ENCODE measurements at regions not wholly inside any gene's neighbourhood (a gene's known extent, or its start where the extent isn't known, plus 50 kb on each side); places are given as distances from the start of the nearest gene placed in this dataset.

DNA sequence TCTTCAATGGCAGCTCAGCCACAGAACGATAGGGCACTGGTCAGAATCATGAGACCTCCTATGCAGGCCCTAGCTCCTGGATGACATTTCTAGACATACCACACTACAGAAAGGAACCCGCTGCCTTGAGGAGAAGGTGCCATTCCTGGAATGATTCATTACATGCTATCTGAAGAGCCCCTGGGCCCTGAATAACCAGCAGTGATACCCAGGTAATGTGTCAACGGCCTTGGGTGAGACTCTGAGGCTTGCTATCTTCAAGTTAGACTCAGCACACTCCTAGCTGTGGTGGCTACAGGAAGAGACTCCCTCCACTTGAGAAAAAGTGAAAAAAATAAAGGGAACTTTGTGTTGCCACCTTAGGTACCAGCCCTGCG, 161.2 kb upstream of the GRIA4 start:
- Histone ChIP-seq H3K4me2 (ENCODE audit: low read length) (no peak overlapping the region), H3K4me3 (ENCODE audit: insufficient read depth, low read depth, low read length) (no peak overlapping the region), H3K27ac (ENCODE audit: low read depth, low read length) (no peak overlapping the region), H3K27me3 (ENCODE audit: insufficient read depth, low read length) (no peaks in the 10 kb centered on the region), H3K36me3 (ENCODE audit: insufficient read depth, low read length) (no peaks in the 10 kb centered on the region), H4K20me1 (ENCODE audit: insufficient read depth, low read length) (no peaks in the 10 kb centered on the region), H3K9ac (ENCODE audit: low read length) (no peak overlapping the region), H3K4me1 (ENCODE audit: insufficient read depth, low read length) (no peaks in the 10 kb centered on the region), H2AFZ (ENCODE audit: low read depth, low read length) (no peak overlapping the region), H3K9me3 (ENCODE audit: insufficient read depth, low read depth, low read length) (peaks cover 6% of the 10 kb centered on the region), H3K79me2 (ENCODE audit: insufficient read depth, low read length) (no peaks in the 10 kb centered on the region)
- no peak overlapping the region for H3K4me3 Mint-ChIP-seq (ENCODE audit: unreplicated experiment)
- no peak for FAIRE-seq
- no peaks in the 10 kb centered on the region for H3K27me3 Mint-ChIP-seq (ENCODE audit: low read depth, unreplicated experiment)
- DNase-seq (ENCODE audit: low read depth), result no peak
- peaks cover 3% of the 10 kb centered on the region for H3K9me3 Mint-ChIP-seq (ENCODE audit: unreplicated experiment)
- H3K4me1 Mint-ChIP-seq (ENCODE audit: low read depth, unreplicated experiment), result no peaks in the 10 kb centered on the region
- no peak overlapping the region for H3K27ac Mint-ChIP-seq (ENCODE audit: unreplicated experiment)
- H3K36me3 Mint-ChIP-seq (ENCODE audit: low read depth, unreplicated experiment), result no peaks in the 10 kb centered on the region
- no peak for TF ChIP-seq EZH2 (IDR thresholded peaks at IDR 0.05; ENCODE audit: insufficient read depth, low read length)
- no peak for TF ChIP-seq CTCF (IDR thresholded peaks at IDR 0.05; ENCODE audit: insufficient read depth, low read depth, low read length)

GRCh38 chr11:105447936-105448702, 161.8 kb upstream of the GRIA4 start:
- H3K9me3 Mint-ChIP-seq (ENCODE audit: unreplicated experiment), result peaks cover 5% of the 10 kb centered on the region
- Histone ChIP-seq H2AFZ (ENCODE audit: low read depth, low read length) (no peak overlapping the region), H3K27ac (ENCODE audit: low read depth, low read length) (no peak overlapping the region), H3K9me3 (ENCODE audit: insufficient read depth, low read depth, low read length) (peaks cover 8% of the 10 kb centered on the region), H3K79me2 (ENCODE audit: insufficient read depth, low read length) (no peaks in the 10 kb centered on the region), H3K9ac (ENCODE audit: low read length) (no peak overlapping the region), H3K4me3 (ENCODE audit: insufficient read depth, low read depth, low read length) (no peak overlapping the region), H4K20me1 (ENCODE audit: insufficient read depth, low read length) (no peaks in the 10 kb centered on the region), H3K4me1 (ENCODE audit: insufficient read depth, low read length) (no peaks in the 10 kb centered on the region), H3K36me3 (ENCODE audit: insufficient read depth, low read length) (no peaks in the 10 kb centered on the region), H3K4me2 (ENCODE audit: low read length) (no peak overlapping the region), H3K27me3 (ENCODE audit: insufficient read depth, low read length) (no peaks in the 10 kb centered on the region)
- no peaks in the 10 kb centered on the region for H3K36me3 Mint-ChIP-seq (ENCODE audit: low read depth, unreplicated experiment)
- H3K27ac Mint-ChIP-seq (ENCODE audit: unreplicated experiment), result no peak overlapping the region
- TF ChIP-seq CTCF (IDR thresholded peaks at IDR 0.05; ENCODE audit: insufficient read depth, low read depth, low read length), result no peak
- H3K4me1 Mint-ChIP-seq (ENCODE audit: low read depth, unreplicated experiment), result no peaks in the 10 kb centered on the region
- FAIRE-seq, result no peak
- no peak overlapping the region for H3K4me3 Mint-ChIP-seq (ENCODE audit: unreplicated experiment)
- no peak for DNase-seq (ENCODE audit: low read depth)
- H3K27me3 Mint-ChIP-seq (ENCODE audit: low read depth, unreplicated experiment), result no peaks in the 10 kb centered on the region

- Histone ChIP-seq H3K4me1 (ENCODE audit: insufficient read depth, low read length) (no peaks in the 10 kb centered on the region), H3K36me3 (ENCODE audit: insufficient read depth, low read length) (no peaks in the 10 kb centered on the region), H3K4me2 (ENCODE audit: low read length) (no peak overlapping the region), H3K27me3 (ENCODE audit: insufficient read depth, low read length) (no peaks in the 10 kb centered on the region), H3K9me3 (ENCODE audit: insufficient read depth, low read depth, low read length) (peaks cover 8% of the 10 kb centered on the region), H2AFZ (ENCODE audit: low read depth, low read length) (no peak overlapping the region), H3K4me3 (ENCODE audit: insufficient read depth, low read depth, low read length) (no peak overlapping the region), H3K27ac (ENCODE audit: low read depth, low read length) (no peak overlapping the region), H3K79me2 (ENCODE audit: insufficient read depth, low read length) (no peaks in the 10 kb centered on the region), H4K20me1 (ENCODE audit: insufficient read depth, low read length) (no peaks in the 10 kb centered on the region), H3K9ac (ENCODE audit: low read length) (no peak overlapping the region)
- no peak for TF ChIP-seq EZH2 (IDR thresholded peaks at IDR 0.05; ENCODE audit: insufficient read depth, low read length)
- TF ChIP-seq CTCF (IDR thresholded peaks at IDR 0.05; ENCODE audit: insufficient read depth, low read depth, low read length), result no peak
- Mint-ChIP-seq H3K4me3 (ENCODE audit: unreplicated experiment) (no peak overlapping the region), H3K9me3 (ENCODE audit: unreplicated experiment) (peaks cover 9% of the 10 kb centered on the region), H3K27me3 (ENCODE audit: low read depth, unreplicated experiment) (no peaks in the 10 kb centered on the region), H3K36me3 (ENCODE audit: low read depth, unreplicated experiment) (no peaks in the 10 kb centered on the region), H3K4me1 (ENCODE audit: low read depth, unreplicated experiment) (no peaks in the 10 kb centered on the region), H3K27ac (ENCODE audit: unreplicated experiment) (no peak overlapping the region)
- no peak for DNase-seq (ENCODE audit: low read depth)
- no peak for FAIRE-seq
Measured at GRCh38 chr11:105443623-105444022, 166.2 kb upstream of the GRIA4 start.
